ENCODE measurements at regions not wholly inside any gene's neighbourhood (a gene's known extent, or its start where the extent isn't known, plus 50 kb on each side); places are given as distances from the start of the nearest gene placed in this dataset.

DNA sequence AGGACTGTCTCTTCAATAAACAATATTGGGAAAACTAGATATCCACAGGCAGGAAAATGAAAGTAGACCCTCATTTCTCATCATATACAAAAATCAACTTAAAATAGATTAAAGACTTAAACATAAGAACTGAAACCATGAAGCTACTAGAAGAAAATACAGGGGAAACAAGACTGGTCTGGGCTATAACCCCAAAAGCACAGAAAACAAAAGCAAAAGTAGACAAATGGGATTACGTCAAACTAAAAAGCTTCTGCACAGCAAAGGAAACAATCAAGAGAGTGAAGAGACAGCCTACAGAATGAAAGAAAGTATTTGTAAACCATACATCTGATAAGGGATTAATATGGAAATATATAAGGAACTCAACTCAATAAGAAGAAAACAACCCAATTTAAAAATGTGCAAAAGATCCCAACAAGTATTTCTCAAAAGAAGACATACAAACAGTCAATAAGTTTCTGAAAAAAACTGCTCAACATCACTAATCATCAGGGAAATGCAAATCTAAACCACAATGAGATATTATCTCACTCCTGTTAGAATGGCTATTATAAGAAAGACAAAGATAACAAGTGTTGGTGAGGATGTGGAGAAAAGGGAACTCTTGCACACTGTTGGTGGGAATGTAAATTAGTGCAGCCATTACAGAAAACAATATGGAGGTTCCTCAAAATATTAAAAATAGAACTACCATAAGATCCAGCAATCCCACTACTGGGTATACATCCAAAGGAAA, 325.3 kb upstream of the RASGEF1B start (continued):
- TF ChIP-seq SIN3A (conservative IDR thresholded peaks at IDR 0.05 in 1 of 2, IDR thresholded peaks at IDR 0.05 in 1 of 2; ENCODE audit: low read depth in 1 of 2, low read length in 2 of 2) (no peak), TBP (IDR thresholded peaks at IDR 0.05; ENCODE audit: low read depth, low read length) (no peak), CBX5 (IDR thresholded peaks at IDR 0.05; ENCODE audit: low read depth, low read length) (no peak), POU5F1 (IDR thresholded peaks at IDR 0.05; ENCODE audit: low read depth, low read length) (no peak), RNF2 (IDR thresholded peaks at IDR 0.05; ENCODE audit: borderline replicate concordance, low read depth, low read length, missing control alignments, poor library complexity, severe bottlenecking) (no peak), JUN (IDR thresholded peaks at IDR 0.05; ENCODE audit: low read depth, low read length) (no peak), SP2 (IDR thresholded peaks at IDR 0.05; ENCODE audit: low read length) (no peak)
- TF ChIP-seq, protein P1, sequence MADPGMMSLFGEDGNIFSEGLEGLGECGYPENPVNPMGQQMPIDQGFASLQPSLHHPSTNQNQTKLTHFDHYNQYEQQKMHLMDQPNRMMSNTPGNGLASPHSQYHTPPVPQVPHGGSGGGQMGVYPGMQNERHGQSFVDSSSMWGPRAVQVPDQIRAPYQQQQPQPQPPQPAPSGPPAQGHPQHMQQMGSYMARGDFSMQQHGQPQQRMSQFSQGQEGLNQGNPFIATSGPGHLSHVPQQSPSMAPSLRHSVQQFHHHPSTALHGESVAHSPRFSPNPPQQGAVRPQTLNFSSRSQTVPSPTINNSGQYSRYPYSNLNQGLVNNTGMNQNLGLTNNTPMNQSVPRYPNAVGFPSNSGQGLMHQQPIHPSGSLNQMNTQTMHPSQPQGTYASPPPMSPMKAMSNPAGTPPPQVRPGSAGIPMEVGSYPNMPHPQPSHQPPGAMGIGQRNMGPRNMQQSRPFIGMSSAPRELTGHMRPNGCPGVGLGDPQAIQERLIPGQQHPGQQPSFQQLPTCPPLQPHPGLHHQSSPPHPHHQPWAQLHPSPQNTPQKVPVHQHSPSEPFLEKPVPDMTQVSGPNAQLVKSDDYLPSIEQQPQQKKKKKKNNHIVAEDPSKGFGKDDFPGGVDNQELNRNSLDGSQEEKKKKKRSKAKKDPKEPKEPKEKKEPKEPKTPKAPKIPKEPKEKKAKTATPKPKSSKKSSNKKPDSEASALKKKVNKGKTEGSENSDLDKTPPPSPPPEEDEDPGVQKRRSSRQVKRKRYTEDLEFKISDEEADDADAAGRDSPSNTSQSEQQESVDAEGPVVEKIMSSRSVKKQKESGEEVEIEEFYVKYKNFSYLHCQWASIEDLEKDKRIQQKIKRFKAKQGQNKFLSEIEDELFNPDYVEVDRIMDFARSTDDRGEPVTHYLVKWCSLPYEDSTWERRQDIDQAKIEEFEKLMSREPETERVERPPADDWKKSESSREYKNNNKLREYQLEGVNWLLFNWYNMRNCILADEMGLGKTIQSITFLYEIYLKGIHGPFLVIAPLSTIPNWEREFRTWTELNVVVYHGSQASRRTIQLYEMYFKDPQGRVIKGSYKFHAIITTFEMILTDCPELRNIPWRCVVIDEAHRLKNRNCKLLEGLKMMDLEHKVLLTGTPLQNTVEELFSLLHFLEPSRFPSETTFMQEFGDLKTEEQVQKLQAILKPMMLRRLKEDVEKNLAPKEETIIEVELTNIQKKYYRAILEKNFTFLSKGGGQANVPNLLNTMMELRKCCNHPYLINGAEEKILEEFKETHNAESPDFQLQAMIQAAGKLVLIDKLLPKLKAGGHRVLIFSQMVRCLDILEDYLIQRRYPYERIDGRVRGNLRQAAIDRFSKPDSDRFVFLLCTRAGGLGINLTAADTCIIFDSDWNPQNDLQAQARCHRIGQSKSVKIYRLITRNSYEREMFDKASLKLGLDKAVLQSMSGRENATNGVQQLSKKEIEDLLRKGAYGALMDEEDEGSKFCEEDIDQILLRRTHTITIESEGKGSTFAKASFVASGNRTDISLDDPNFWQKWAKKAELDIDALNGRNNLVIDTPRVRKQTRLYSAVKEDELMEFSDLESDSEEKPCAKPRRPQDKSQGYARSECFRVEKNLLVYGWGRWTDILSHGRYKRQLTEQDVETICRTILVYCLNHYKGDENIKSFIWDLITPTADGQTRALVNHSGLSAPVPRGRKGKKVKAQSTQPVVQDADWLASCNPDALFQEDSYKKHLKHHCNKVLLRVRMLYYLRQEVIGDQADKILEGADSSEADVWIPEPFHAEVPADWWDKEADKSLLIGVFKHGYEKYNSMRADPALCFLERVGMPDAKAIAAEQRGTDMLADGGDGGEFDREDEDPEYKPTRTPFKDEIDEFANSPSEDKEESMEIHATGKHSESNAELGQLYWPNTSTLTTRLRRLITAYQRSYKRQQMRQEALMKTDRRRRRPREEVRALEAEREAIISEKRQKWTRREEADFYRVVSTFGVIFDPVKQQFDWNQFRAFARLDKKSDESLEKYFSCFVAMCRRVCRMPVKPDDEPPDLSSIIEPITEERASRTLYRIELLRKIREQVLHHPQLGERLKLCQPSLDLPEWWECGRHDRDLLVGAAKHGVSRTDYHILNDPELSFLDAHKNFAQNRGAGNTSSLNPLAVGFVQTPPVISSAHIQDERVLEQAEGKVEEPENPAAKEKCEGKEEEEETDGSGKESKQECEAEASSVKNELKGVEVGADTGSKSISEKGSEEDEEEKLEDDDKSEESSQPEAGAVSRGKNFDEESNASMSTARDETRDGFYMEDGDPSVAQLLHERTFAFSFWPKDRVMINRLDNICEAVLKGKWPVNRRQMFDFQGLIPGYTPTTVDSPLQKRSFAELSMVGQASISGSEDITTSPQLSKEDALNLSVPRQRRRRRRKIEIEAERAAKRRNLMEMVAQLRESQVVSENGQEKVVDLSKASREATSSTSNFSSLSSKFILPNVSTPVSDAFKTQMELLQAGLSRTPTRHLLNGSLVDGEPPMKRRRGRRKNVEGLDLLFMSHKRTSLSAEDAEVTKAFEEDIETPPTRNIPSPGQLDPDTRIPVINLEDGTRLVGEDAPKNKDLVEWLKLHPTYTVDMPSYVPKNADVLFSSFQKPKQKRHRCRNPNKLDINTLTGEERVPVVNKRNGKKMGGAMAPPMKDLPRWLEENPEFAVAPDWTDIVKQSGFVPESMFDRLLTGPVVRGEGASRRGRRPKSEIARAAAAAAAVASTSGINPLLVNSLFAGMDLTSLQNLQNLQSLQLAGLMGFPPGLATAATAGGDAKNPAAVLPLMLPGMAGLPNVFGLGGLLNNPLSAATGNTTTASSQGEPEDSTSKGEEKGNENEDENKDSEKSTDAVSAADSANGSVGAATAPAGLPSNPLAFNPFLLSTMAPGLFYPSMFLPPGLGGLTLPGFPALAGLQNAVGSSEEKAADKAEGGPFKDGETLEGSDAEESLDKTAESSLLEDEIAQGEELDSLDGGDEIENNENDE (IDR thresholded peaks at IDR 0.05; ENCODE audit: insufficient replicate concordance, low read length) = no peak

All from H1 (cell line).